Breast epithelium (tissue), 4 donors: ENCODE measurements at regions not wholly inside any gene's neighbourhood (a gene's known extent, or its start where the extent isn't known, plus 50 kb on each side); places are given as distances from the start of the nearest gene placed in this dataset.
A peak's percentile ranks its signal among the peaks of the same experiment; 100 is the strongest.

ENCODE experiments used
- DNase-seq, 2 donors: peaks; one replicate each; pipeline ENCODE4 v3.0.0-alpha.2; 2019; ENCODE audit warnings: low spot score in 2 of 2
- H3K27ac ChIP-seq, 2 donors: fragments of 200-600 bp; sonication (generic) in 1 of 2; one replicate each; pipeline ENCODE4 v1.5.1; 2016 to 2019; ENCODE audit warnings: mild to moderate bottlenecking in 1 of 2
- H3K27me3 ChIP-seq, 2 donors: fragments of 200-600 bp; sonication (generic) in 1 of 2; one replicate each; pipeline versions ENCODE4 v1.5.1 to v1.6.0; 2017 to 2019; ENCODE audit warnings: control low read depth in 1 of 2, mild to moderate bottlenecking in 1 of 2
- H3K36me3 ChIP-seq: fragments of 200-600 bp; one replicate; pipeline ENCODE4 v1.5.1; 2019
- H3K4me1 ChIP-seq, 2 donors: fragments of 200-600 bp; sonication (generic); one replicate each; pipeline ENCODE4 v1.5.1; 2016 to 2019; ENCODE audit warnings: control low read depth in 1 of 2
- H3K4me3 ChIP-seq, 3 donors: fragments of 200-600 bp; sonication (generic); 1 replicate in 2 of 3; 2 replicates in 1 of 3; pipeline ENCODE4 v1.5.1; 2016 to 2019; ENCODE audit warnings: mild to moderate bottlenecking in 3 of 3, moderate library complexity in 2 of 3
- H3K9me3 ChIP-seq, 2 donors: fragments of 200-600 bp; sonication (generic) in 1 of 2; one replicate each; pipeline ENCODE4 v1.5.1; 2016 to 2019; ENCODE audit warnings: control low read depth in 1 of 2
- POLR2A ChIP-seq: fragments of 450-650 bp; IDR thresholded peaks from one replicate; pipeline ENCODE4 v1.6.1; 2016; ENCODE audit warnings: antibody characterized with exemption, mild to moderate bottlenecking, moderate library complexity
- POLR2AphosphoS5 ChIP-seq, 3 donors: sonication (generic); formaldehyde crosslinking; IDR thresholded peaks; one replicate each; pipeline ENCODE4 v1.6.1; 2017; ENCODE audit warnings: antibody characterized with exemption in 3 of 3
- intact Hi-C: fragments of 100-400 bp; cut with DNase I; formaldehyde crosslinking; loops from one replicate; pipeline ENCODE4 v1.15.1; 2023; ENCODE audit warnings: low total_unique reads
- TF ChIP-seq, protein P1 (sequence below), 3 donors: fragments of 450-650 bp; IDR thresholded peaks; one replicate each; pipeline ENCODE4 v1.5.1; 2016 to 2017; ENCODE audit warnings: antibody characterized with exemption in 3 of 3, mild to moderate bottlenecking in 3 of 3, moderate library complexity in 3 of 3

DNA sequence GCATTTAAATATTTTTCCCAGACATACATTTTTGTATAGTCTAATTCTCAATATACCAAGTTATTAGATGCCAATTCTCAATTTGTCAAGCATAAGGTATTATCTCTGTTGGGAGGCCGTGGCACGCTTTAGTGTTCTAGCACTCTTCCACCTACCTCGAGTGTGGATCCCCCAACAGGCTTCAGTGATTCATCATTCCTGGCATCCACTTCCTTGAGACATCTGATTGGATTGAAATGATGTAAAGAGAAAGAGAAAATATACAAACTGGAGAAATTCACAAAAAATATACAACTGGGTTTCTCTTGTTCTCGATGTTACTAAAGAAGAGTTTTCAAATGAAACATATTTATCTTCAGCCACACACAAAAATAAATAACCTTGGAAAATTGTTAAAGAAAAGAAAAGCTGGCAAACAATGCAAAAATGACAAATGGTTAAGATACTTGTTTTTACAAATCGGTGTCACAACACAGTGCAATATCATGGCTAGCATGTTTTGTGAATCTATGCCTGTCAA is 218.0 kb upstream of the CDIN1 start:
- intact Hi-C loops, result no loop called here
- no peaks in the 10 kb centered on the region for H3K27me3 ChIP-seq
- H3K36me3 ChIP-seq, result no peaks in the 10 kb centered on the region
- no peak for DNase-seq
- no peak overlapping the region for H3K4me3 ChIP-seq
- no peaks in the 10 kb centered on the region for H3K4me1 ChIP-seq
- no peak overlapping the region for H3K27ac ChIP-seq
- no peaks in the 10 kb centered on the region for H3K9me3 ChIP-seq
- TF ChIP-seq POLR2AphosphoS5 (IDR thresholded peaks at IDR 0.05) (no peak), POLR2A (no peak)
- TF ChIP-seq, protein P1, sequence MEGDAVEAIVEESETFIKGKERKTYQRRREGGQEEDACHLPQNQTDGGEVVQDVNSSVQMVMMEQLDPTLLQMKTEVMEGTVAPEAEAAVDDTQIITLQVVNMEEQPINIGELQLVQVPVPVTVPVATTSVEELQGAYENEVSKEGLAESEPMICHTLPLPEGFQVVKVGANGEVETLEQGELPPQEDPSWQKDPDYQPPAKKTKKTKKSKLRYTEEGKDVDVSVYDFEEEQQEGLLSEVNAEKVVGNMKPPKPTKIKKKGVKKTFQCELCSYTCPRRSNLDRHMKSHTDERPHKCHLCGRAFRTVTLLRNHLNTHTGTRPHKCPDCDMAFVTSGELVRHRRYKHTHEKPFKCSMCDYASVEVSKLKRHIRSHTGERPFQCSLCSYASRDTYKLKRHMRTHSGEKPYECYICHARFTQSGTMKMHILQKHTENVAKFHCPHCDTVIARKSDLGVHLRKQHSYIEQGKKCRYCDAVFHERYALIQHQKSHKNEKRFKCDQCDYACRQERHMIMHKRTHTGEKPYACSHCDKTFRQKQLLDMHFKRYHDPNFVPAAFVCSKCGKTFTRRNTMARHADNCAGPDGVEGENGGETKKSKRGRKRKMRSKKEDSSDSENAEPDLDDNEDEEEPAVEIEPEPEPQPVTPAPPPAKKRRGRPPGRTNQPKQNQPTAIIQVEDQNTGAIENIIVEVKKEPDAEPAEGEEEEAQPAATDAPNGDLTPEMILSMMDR (IDR thresholded peaks at IDR 0.05), result no peak

DNA sequence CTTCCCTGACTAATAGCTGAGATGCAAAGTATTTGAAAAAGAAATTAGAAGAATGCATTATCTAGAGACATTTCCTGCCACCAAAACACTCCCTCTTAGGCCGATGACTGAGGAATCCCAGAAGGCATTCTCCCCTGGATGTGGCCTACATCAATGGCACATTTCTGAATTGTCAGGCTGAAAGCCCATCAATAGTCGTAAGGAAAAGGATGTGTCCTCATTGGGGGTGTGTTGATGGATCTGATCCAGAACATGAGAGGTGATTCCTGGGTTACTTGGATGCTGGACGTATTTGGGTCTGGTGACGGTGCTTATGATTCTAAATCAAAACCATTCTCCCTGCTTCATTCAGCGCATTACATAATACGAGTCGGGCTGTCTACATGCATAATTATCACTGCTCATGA is 216.9 kb upstream of the CDIN1 start:
- no peaks in the 10 kb centered on the region for H3K27me3 ChIP-seq

DNA sequence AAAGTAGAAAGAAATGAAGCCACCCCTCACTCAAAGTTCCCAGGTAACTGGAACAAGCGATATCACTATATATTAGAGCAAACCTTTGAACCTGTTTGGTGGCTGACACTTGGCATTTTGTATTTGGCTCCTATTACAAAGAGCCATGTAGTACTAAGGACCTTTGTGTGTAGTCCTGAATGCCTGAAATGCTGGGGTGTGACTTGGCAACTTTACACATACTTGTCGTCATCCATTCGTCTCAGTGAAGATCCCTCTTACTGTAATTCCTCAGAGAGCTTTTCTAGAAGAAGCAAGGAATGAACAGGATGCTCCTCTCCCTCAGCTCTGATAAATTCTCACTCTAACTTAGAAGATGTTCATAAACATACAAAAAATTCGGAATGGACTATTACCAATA is 216.1 kb upstream of the CDIN1 start:
- H3K9me3 ChIP-seq, result no peaks in the 10 kb centered on the region
- H3K27ac ChIP-seq, result no peak overlapping the region
- no peaks in the 10 kb centered on the region for H3K27me3 ChIP-seq
- H3K4me3 ChIP-seq, result no peak overlapping the region
- no peaks in the 10 kb centered on the region for H3K36me3 ChIP-seq
- intact Hi-C loops, result no loop called here
- no peaks in the 10 kb centered on the region for H3K4me1 ChIP-seq
- TF ChIP-seq POLR2A (no peak), POLR2AphosphoS5 (IDR thresholded peaks at IDR 0.05) (no peak)
- TF ChIP-seq, protein P1 (IDR thresholded peaks at IDR 0.05), result no peak
- DNase-seq, result peak in 1 of 2 donors; percentile 30

More for the DNA sequence above, 216.9 kb upstream of the CDIN1 start:
- intact Hi-C loops, result no loop called here
- H3K9me3 ChIP-seq, result no peaks in the 10 kb centered on the region
- H3K36me3 ChIP-seq, result no peaks in the 10 kb centered on the region
- TF ChIP-seq POLR2AphosphoS5 (IDR thresholded peaks at IDR 0.05) (peak in 1 of 3 donors; percentile 59), POLR2A (no peak)
- TF ChIP-seq, protein P1 (IDR thresholded peaks at IDR 0.05), result no peak
- H3K4me1 ChIP-seq, result no peaks in the 10 kb centered on the region
- no peak overlapping the region for H3K4me3 ChIP-seq
- DNase-seq, result no peak
- H3K27ac ChIP-seq, result no peak overlapping the region

DNA sequence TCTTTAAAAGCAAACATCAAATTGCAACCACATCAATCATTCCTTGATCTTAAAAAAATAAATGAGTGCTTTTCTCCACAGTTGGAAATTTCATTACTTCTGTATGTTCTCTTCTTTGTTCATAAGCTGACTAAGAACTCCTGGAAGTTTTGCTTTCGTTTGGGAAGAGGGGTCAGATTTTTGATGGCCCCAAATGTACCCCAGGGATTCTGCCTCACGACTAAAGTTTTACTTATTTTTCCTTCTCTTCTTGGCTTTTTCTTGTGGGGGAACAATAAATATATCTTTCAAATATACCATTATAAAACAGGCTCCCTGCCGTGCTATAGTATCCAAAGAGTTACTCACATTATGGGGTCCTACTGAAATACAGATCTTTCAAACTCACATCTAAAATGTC is 215.0 kb upstream of the CDIN1 start:
- Histone ChIP-seq H3K27me3 (no peaks in the 10 kb centered on the region), H3K4me3 (no peak overlapping the region), H3K9me3 (no peaks in the 10 kb centered on the region), H3K4me1 (no peaks in the 10 kb centered on the region), H3K36me3 (no peaks in the 10 kb centered on the region), H3K27ac (no peak overlapping the region)
- TF ChIP-seq POLR2AphosphoS5 (IDR thresholded peaks at IDR 0.05) (no peak), POLR2A (no peak)
- TF ChIP-seq, protein P1 (IDR thresholded peaks at IDR 0.05), result no peak
- no peak for DNase-seq
- intact Hi-C loops, result no loop called here

- no peak overlapping the region for H3K4me3 ChIP-seq
- no peaks in the 10 kb centered on the region for H3K9me3 ChIP-seq
- no peaks in the 10 kb centered on the region for H3K4me1 ChIP-seq
- DNase-seq, result no peak
- no peaks in the 10 kb centered on the region for H3K36me3 ChIP-seq
- H3K27ac ChIP-seq, result no peak overlapping the region
- TF ChIP-seq, protein P1 (IDR thresholded peaks at IDR 0.05), result no peak
- TF ChIP-seq POLR2AphosphoS5 (IDR thresholded peaks at IDR 0.05) (no peak), POLR2A (no peak)
- intact Hi-C loops, result no loop called here
- no peaks in the 10 kb centered on the region for H3K27me3 ChIP-seq
Measured at GRCh38 chr15:36365963-36366362, 213.5 kb upstream of the CDIN1 start.
